HG02973 (cell line): ENCODE measurements at regions not wholly inside any gene's neighbourhood (a gene's known extent, or its start where the extent isn't known, plus 50 kb on each side); places are given as distances from the start of the nearest gene placed in this dataset.

Source experiments
- ATAC-seq: cut with Tn5 transposase; IDR thresholded peaks from one replicate; pipeline ENCODE4 v1.9.1; 2021; ENCODE audit warnings: moderate library complexity; ENCODE audit not compliant: unreplicated experiment

DNA sequence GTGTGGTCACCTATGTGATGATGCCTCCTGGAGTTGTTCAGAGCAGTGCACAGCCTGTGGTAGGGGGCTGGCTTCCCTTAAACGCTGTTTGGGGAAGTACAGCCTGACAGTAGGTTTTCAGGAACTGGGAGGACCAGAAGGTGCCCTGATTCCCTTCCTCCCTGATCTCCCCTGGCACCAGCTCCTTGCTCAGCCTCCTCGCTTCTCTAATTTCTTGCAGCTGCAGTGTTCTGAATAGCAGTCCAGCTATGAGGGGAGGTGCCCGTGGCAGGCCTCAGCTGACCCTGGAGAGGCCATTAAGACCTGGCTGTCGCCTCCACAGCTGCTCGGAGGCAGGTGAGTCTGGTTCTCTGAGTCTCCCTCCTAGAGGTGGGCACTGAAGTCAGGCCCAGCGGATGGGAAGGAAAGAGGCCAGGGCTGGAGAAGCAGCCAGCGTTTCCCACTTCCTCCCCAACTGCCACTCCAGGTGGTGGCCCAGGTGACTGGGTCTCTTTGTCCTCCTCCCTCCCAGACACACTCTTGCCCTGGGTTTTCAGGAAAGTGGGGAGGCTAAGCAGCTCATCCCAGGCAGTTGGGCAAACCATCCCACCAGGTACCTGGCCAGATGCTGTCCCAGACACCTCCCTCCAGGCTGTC lies 52.0 kb upstream of the RPL11 start:
- ATAC-seq = no peak

DNA sequence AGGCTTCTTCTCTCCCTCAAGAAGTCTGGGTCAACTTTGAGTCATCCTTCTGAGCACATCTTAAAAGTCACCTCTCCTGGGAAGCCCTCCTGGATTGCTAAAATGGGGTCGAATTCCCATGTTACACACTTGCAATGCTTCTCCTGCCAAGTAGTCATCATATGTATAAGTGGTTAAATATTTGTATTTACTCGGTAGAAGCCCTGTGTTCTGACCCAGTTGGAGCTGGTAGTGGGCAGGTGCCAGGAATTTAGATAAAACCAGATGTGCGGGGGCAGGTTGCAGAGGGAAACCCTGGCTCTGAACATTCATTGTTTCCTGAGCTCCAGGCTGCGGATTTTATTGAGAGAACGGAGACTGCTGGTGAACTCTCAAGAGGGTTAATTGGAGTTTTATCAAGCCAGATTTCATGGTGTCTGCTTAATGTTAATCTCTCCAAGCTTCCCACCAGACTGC lies 52.8 kb upstream of the RPL11 start:
- no peak for ATAC-seq

DNA sequence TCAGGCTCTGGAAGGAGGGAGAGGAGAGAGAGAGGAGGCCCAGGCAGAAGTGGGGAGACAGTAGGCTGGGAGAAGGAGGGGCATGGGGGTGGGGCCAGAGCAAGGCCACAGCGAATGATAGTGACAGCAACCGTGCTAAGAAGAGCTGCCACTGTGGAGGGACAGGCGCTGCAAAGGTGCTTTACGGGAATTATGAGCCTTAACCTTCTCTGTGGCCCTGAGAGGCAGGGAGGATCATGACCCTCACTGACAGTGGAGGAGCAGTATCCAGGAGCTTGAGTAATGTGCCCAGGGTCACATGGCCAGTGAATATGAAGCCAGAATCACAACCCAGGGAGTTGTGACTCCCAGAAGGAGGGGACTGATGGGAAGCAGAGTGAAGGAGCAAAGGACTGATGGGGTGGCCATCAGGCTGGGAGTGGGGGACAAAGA lies 53.4 kb upstream of the RPL11 start:
- no peak for ATAC-seq

DNA sequence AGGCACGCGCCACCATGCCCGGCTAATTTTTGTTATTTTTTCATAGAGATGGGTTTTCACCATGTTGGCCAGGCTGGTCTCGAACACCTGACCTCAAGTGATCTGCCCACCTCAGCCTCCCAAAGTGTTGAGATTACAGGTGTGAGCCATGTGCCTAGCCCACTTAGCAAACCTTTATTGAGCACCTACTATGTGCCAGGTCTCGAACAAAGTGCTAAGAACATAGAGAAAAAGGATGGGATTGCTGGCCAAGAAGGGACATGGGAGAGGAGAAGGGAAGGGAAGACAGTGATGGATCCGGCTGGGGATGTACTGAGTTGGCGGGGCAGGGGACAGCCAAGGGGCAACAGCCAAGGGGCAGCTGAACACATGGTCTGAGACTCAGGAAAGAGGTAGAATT lies 55.6 kb upstream of the RPL11 start:
- ATAC-seq = no peak

DNA sequence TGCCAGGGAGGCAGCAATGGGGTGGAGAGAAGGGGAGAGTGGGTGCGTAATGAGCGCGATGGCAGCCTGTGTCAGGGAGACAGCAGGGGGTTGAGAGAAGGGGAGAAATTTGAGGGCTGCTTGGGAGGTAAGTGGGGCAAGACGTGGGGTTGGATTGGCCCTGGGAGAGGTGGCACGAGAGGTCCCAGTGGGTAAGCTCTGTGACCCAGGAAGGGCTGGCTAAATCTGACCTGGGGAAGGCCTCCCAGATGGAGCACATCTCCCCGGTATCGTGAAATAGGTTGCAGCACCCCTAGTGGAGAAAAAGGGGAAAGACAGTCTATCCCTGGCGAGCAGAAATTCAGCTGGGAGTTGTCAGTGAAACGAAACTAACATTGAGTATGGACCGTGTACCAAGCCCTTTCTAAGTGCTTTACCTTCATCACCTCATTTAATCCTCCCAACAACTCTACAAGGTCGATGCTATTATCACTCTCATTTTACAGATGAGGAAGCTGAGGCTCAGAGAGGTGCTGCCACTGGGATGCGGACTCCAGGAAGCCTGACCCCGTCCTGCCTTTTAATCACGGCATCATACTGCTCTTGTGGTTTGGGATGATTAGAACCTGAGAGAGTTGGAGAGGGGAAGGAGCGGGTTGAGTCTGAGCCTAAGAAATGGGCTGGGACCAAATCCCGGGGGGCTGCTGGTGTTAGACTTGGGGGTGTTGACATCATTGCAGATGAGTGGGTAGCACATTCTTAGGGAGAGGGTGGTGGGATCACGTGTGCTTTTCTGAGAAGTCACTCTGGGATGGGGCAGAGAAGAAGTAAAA lies 56.6 kb upstream of the RPL11 start:
- no peak for ATAC-seq

DNA sequence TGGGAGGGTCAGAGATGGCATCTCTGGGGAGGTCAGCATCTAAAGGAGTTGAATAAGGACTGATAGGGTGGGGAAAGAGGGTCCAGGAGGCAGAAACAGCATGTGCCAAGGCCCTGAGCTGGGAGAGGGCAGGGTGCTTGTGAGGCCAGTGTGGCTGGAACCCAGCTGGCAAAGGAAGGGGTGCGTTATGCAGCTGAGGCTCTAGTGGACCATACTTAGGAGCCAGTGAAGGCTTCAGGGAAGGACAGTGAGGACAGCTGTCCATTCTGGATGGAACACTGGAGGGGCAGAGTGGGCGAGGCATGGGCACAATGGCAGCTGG lies 57.1 kb upstream of the RPL11 start:
- ATAC-seq = no peak

DNA sequence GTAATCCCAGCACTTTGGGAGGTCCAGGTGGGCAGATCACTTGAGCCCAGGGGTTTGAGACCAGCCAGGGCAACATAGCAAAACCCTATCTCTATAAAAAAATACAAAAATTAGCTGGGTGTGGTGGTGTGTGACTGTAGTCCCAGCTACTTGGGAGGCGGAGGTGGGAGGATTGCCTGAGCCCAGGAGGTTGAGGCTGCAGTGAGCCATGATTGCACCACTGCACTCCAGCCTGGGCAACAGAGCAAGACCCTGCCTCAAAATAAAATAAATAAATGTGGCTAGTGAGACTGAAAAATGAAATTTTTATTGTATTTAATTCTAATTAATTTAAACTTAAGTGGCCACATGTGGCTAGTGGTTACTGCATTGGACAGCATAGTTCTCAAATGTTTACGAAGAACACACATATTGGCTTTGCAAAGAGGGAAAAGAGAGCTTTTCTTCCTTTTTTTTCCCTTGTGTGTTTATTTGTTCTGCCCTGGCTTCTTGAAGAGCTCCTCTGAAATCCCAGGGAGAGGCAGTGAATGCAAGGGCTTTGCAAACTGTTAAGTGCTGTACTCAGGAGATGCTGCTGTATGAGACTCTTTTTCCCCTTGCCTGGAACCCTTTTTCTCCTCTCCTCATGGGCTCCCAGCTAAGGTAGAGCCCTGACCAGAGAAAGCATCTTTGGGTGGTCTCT lies 59.0 kb upstream of the RPL11 start:
- no peak for ATAC-seq

DNA sequence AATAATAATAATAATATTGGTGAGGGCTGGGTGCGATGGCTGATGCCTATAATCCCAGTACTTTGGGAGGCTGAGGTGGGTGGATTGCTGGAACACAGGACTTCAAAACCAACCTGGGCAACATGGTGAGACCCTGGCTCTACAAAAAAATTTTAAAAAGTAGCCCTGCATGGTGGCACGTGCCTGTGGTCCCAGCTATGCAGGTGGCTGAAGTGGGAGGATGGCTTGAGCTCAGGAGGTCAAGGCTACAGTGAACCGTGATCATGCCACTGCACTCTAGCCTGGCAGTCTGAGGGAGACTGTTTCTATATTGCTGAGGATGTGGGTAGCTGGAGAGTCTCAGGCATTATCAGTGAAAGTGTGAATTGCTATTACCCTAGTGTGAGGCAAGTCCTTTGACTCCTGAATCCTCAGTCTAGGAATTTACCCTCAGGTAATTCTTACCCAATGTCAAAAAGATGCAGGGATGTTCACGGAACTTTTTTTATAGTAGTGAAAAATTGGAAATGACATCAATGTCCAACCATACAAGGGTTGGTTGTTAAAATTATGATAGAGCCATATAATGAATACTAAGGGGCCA lies 61.8 kb upstream of the RPL11 start:
- no peak for ATAC-seq

- ATAC-seq = no peak
Measured at GRCh38 chr1:23628951-23629387, 62.6 kb upstream of the RPL11 start.

GRCh38 chr1:23627069-23627735 lies 64.4 kb upstream of the RPL11 start:
- no peak for ATAC-seq

GRCh38 chr1:23625929-23626535 lies 65.6 kb upstream of the RPL11 start:
- no peak for ATAC-seq

DNA sequence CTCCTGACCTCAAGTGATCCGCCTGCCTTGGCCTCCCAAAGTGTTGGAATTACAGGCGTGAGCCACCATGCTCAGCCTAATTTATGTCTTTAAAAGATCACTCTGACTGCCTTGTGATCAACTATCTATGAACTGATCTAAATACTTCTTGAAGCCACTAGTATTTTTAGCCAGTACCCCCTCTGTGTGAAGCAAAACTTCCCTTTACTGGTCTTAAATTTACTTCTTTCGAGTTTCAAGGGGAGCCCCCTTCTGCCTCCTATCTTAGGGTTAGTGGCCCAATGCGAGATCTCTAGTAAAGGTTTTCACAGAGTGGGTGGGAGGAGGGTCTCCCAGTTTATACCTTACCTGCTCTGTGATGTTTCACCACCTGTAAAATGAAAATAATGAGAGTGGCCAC lies 66.1 kb upstream of the RPL11 start:
- ATAC-seq = no peak

DNA sequence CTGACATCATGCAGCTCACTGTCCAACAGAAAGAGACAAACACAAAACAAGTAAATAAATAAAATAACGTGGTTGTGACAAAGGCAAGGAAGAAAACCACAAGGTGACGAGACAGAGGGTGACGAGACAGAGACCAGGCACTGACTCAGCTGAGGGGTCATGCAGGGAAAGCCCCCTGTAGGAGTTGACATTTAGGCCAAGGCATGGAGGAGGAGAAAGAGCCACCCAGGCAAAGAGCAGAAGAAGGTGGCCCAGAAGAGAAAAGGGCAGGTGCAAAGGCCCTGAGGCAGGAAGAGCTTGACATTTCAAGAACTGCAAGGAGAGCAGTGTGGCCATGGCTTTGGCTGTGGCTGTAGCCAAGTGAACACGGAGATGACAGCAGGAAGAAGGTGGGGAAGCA lies 65.1 kb upstream of the ID3 start:
- no peak for ATAC-seq

GRCh38 chr1:23622284-23622683 lies 63.0 kb upstream of the ID3 start:
- no peak for ATAC-seq

- ATAC-seq = no peak
Measured at GRCh38 chr1:23620605-23621004, 61.3 kb upstream of the ID3 start.

DNA sequence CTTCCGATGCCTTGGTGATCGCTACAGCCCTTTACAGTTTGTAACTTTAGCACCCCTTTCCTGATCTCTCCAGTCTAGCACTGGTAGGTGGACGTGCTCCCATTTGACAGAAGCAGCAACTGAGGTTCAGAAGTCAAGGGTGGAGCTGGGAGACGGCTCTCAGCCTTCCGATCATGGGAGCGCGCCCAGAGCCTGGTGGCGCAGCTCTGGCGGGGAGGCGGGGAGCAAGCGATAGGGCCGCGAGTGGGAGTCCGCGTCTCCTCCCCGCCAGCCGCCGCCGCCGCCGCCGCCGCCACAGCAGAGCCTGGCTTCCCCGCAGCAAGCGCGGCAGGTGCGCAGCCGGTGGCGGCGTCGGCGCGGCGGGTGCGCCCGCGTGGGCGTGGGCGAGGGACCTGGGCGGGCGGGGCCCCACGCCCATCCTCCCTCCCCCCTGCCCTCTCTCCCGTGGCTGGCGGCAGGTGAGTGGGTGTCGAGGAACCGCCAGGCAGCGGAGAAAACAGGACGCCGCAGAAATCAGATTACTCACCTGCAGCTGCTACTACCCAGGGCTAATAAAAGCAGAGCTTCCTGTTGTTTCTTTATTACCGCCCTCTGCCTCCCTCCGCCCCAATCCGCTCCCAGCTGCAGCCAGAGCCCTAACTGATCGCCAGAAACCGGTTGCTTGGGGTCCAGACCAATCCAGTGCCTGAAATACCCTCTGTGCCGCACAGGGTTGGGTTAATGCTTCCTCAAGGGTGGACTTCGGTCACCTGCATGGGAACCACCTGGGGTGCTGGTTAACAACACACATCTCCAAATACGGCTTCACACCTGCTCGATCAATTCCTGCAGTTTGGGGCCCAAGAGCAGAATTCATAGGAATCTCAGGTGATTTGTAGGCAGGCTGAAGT lies 60.2 kb upstream of the ID3 start:
- ATAC-seq = peak; percentile 54

GRCh38 chr1:23618586-23619083 lies 59.3 kb upstream of the ID3 start:
- no peak for ATAC-seq

DNA sequence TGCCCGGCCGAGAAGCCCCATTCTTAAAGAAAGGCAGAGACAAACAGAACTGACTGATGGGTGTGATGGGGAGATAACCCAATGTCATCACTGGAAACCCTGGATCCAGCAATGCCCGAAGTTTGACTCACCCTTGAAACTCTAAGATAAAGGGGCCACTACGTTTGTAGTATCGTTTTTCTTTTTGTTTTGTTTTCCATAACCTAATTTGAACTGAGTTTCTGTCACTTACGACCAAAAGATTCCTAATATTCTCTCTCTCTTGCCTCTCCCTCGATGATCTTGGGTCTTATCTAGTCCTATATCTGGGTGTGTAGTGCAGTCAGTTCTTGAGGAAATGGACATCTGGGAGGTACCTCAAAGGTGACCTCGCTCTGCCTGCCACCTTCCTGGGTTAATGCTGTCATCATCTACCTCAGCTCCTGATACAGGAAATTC lies 57.8 kb upstream of the ID3 start:
- ATAC-seq = no peak

- ATAC-seq = no peak
Measured at GRCh38 chr1:23616292-23616824, 57.1 kb upstream of the ID3 start.
